ENCODE measurements at regions not wholly inside any gene's neighbourhood (a gene's known extent, or its start where the extent isn't known, plus 50 kb on each side); places are given as distances from the start of the nearest gene placed in this dataset.

GRCh38 chr20:60215816-60216730 lies 257.9 kb downstream of the CDH26 start:
- no peak overlapping the region for H3K4me3 Mint-ChIP-seq (ENCODE audit: low read depth)
- intact Hi-C loops (cut with micrococcal nuclease): no loop called here

GRCh38 chr20:60219231-60219630 lies 261.0 kb downstream of the CDH26 start:
- no peaks in the 10 kb centered on the region for H3K27me3 Mint-ChIP-seq (ENCODE audit: low read depth)
- DNase-seq (ENCODE audit: low spot score): no peak
- H3K4me3 Mint-ChIP-seq (ENCODE audit: low read depth): no peak overlapping the region
- H3K36me3 Mint-ChIP-seq (ENCODE audit: low read depth): no peaks in the 10 kb centered on the region
- H3K9me3 Mint-ChIP-seq: no peaks in the 10 kb centered on the region
- intact Hi-C loops (cut with micrococcal nuclease): no loop called here
- H3K4me1 Mint-ChIP-seq (ENCODE audit: low read depth): no peaks in the 10 kb centered on the region
- H3K27ac Mint-ChIP-seq: no peak overlapping the region

More at GRCh38 chr20:60215816-60216730, 257.9 kb downstream of the CDH26 start:
- H3K27ac Mint-ChIP-seq: no peak overlapping the region
- H3K27me3 Mint-ChIP-seq (ENCODE audit: low read depth): no peaks in the 10 kb centered on the region
- DNase-seq (ENCODE audit: low spot score): no peak
- no peaks in the 10 kb centered on the region for H3K9me3 Mint-ChIP-seq
- H3K36me3 Mint-ChIP-seq (ENCODE audit: low read depth): no peaks in the 10 kb centered on the region
- H3K4me1 Mint-ChIP-seq (ENCODE audit: low read depth): no peaks in the 10 kb centered on the region

- H3K4me3 Mint-ChIP-seq (ENCODE audit: low read depth): no peak overlapping the region
- H3K27me3 Mint-ChIP-seq (ENCODE audit: low read depth): no peaks in the 10 kb centered on the region
- H3K4me1 Mint-ChIP-seq (ENCODE audit: low read depth): no peaks in the 10 kb centered on the region
- no peak overlapping the region for H3K27ac Mint-ChIP-seq
- intact Hi-C loops (cut with micrococcal nuclease): no loop called here
- H3K9me3 Mint-ChIP-seq: no peaks in the 10 kb centered on the region
- DNase-seq (ENCODE audit: low spot score): no peak
- no peaks in the 10 kb centered on the region for H3K36me3 Mint-ChIP-seq (ENCODE audit: low read depth)
These were observed 261.9 kb downstream of the CDH26 start for GRCh38 chr20:60219984-60220562.

- H3K9me3 Mint-ChIP-seq: no peaks in the 10 kb centered on the region
- H3K36me3 Mint-ChIP-seq (ENCODE audit: low read depth): no peaks in the 10 kb centered on the region
- no peaks in the 10 kb centered on the region for H3K4me1 Mint-ChIP-seq (ENCODE audit: low read depth)
- intact Hi-C loops (cut with micrococcal nuclease): no loop called here
- no peak overlapping the region for H3K27ac Mint-ChIP-seq
- no peak overlapping the region for H3K4me3 Mint-ChIP-seq (ENCODE audit: low read depth)
- DNase-seq (ENCODE audit: low spot score): no peak
- no peaks in the 10 kb centered on the region for H3K27me3 Mint-ChIP-seq (ENCODE audit: low read depth)
These were observed 262.5 kb downstream of the CDH26 start for GRCh38 chr20:60220706-60221105.

GRCh38 chr20:60221593-60221992 lies 263.4 kb downstream of the CDH26 start:
- intact Hi-C loops (cut with micrococcal nuclease): no loop called here

GRCh38 chr20:60222497-60222896 lies 264.3 kb downstream of the CDH26 start:
- Mint-ChIP-seq H3K27me3 (ENCODE audit: low read depth) (no peaks in the 10 kb centered on the region), H3K27ac (no peak overlapping the region), H3K4me1 (ENCODE audit: low read depth) (no peaks in the 10 kb centered on the region), H3K9me3 (no peaks in the 10 kb centered on the region), H3K36me3 (ENCODE audit: low read depth) (no peaks in the 10 kb centered on the region), H3K4me3 (ENCODE audit: low read depth) (no peak overlapping the region)
- intact Hi-C loops (cut with micrococcal nuclease): no loop called here
- DNase-seq (ENCODE audit: low spot score): no peak

More at GRCh38 chr20:60221593-60221992, 263.4 kb downstream of the CDH26 start:
- no peaks in the 10 kb centered on the region for H3K27me3 Mint-ChIP-seq (ENCODE audit: low read depth)
- no peak for DNase-seq (ENCODE audit: low spot score)
- no peaks in the 10 kb centered on the region for H3K36me3 Mint-ChIP-seq (ENCODE audit: low read depth)
- H3K9me3 Mint-ChIP-seq: no peaks in the 10 kb centered on the region
- H3K4me3 Mint-ChIP-seq (ENCODE audit: low read depth): no peak overlapping the region
- H3K27ac Mint-ChIP-seq: no peak overlapping the region
- H3K4me1 Mint-ChIP-seq (ENCODE audit: low read depth): no peaks in the 10 kb centered on the region

- no peak overlapping the region for H3K4me3 Mint-ChIP-seq (ENCODE audit: low read depth)
- H3K9me3 Mint-ChIP-seq: no peaks in the 10 kb centered on the region
- no peaks in the 10 kb centered on the region for H3K4me1 Mint-ChIP-seq (ENCODE audit: low read depth)
- H3K27me3 Mint-ChIP-seq (ENCODE audit: low read depth): no peaks in the 10 kb centered on the region
- H3K36me3 Mint-ChIP-seq (ENCODE audit: low read depth): no peaks in the 10 kb centered on the region
- no peak for DNase-seq (ENCODE audit: low spot score)
- no peak overlapping the region for H3K27ac Mint-ChIP-seq
- intact Hi-C loops (cut with micrococcal nuclease): no loop called here
These were observed 265.0 kb downstream of the CDH26 start for GRCh38 chr20:60223174-60223573.

GRCh38 chr20:60224914-60225313 lies 266.7 kb downstream of the CDH26 start:
- H3K27ac Mint-ChIP-seq: no peak overlapping the region
- no peaks in the 10 kb centered on the region for H3K27me3 Mint-ChIP-seq (ENCODE audit: low read depth)
- no peaks in the 10 kb centered on the region for H3K4me1 Mint-ChIP-seq (ENCODE audit: low read depth)
- no peak for DNase-seq (ENCODE audit: low spot score)
- no peak overlapping the region for H3K4me3 Mint-ChIP-seq (ENCODE audit: low read depth)
- H3K36me3 Mint-ChIP-seq (ENCODE audit: low read depth): no peaks in the 10 kb centered on the region
- intact Hi-C loops (cut with micrococcal nuclease): no loop called here
- no peaks in the 10 kb centered on the region for H3K9me3 Mint-ChIP-seq

- intact Hi-C loops (cut with micrococcal nuclease): no loop called here
- Mint-ChIP-seq H3K36me3 (ENCODE audit: low read depth) (no peaks in the 10 kb centered on the region), H3K9me3 (no peaks in the 10 kb centered on the region), H3K4me1 (ENCODE audit: low read depth) (no peaks in the 10 kb centered on the region), H3K27ac (no peak overlapping the region), H3K27me3 (ENCODE audit: low read depth) (no peaks in the 10 kb centered on the region), H3K4me3 (ENCODE audit: low read depth) (no peak overlapping the region)
- DNase-seq (ENCODE audit: low spot score): no peak
These were observed 270.0 kb downstream of the CDH26 start for GRCh38 chr20:60228255-60228654.

GRCh38 chr20:60232380-60232779 lies 274.2 kb downstream of the CDH26 start:
- H3K27ac Mint-ChIP-seq: no peak overlapping the region
- no peak overlapping the region for H3K4me3 Mint-ChIP-seq (ENCODE audit: low read depth)
- no peaks in the 10 kb centered on the region for H3K4me1 Mint-ChIP-seq (ENCODE audit: low read depth)
- no peaks in the 10 kb centered on the region for H3K9me3 Mint-ChIP-seq
- no peak for DNase-seq (ENCODE audit: low spot score)
- H3K27me3 Mint-ChIP-seq (ENCODE audit: low read depth): no peaks in the 10 kb centered on the region
- intact Hi-C loops (cut with micrococcal nuclease): no loop called here
- no peaks in the 10 kb centered on the region for H3K36me3 Mint-ChIP-seq (ENCODE audit: low read depth)

- DNase-seq (ENCODE audit: low spot score): no peak
- Mint-ChIP-seq H3K27ac (no peak overlapping the region), H3K4me1 (ENCODE audit: low read depth) (no peaks in the 10 kb centered on the region), H3K36me3 (ENCODE audit: low read depth) (no peaks in the 10 kb centered on the region), H3K27me3 (ENCODE audit: low read depth) (no peaks in the 10 kb centered on the region), H3K4me3 (ENCODE audit: low read depth) (no peak overlapping the region), H3K9me3 (no peaks in the 10 kb centered on the region)
- intact Hi-C loops (cut with micrococcal nuclease): no loop called here
These were observed 274.9 kb downstream of the CDH26 start for GRCh38 chr20:60233018-60233630.

- Mint-ChIP-seq H3K9me3 (no peaks in the 10 kb centered on the region), H3K4me1 (ENCODE audit: low read depth) (no peaks in the 10 kb centered on the region), H3K4me3 (ENCODE audit: low read depth) (no peak overlapping the region), H3K27me3 (ENCODE audit: low read depth) (no peaks in the 10 kb centered on the region), H3K36me3 (ENCODE audit: low read depth) (no peaks in the 10 kb centered on the region), H3K27ac (no peak overlapping the region)
- intact Hi-C loops (cut with micrococcal nuclease): no loop called here
- DNase-seq (ENCODE audit: low spot score): no peak
These were observed 278.4 kb downstream of the CDH26 start for GRCh38 chr20:60236613-60237012.

- no peaks in the 10 kb centered on the region for H3K4me1 Mint-ChIP-seq (ENCODE audit: low read depth)
- no peak overlapping the region for H3K4me3 Mint-ChIP-seq (ENCODE audit: low read depth)
- H3K36me3 Mint-ChIP-seq (ENCODE audit: low read depth): no peaks in the 10 kb centered on the region
- no peaks in the 10 kb centered on the region for H3K9me3 Mint-ChIP-seq
- H3K27me3 Mint-ChIP-seq (ENCODE audit: low read depth): no peaks in the 10 kb centered on the region
- no peak overlapping the region for H3K27ac Mint-ChIP-seq
- intact Hi-C loops (cut with micrococcal nuclease): no loop called here
- DNase-seq (ENCODE audit: low spot score): no peak
These were observed 279.8 kb downstream of the CDH26 start for GRCh38 chr20:60237981-60238380.
